Panc1 (cell line): ENCODE measurements at regions not wholly inside any gene's neighbourhood (a gene's known extent, or its start where the extent isn't known, plus 50 kb on each side); places are given as distances from the start of the nearest gene placed in this dataset.

ENCODE experiments used
- ATAC-seq: fragments of 200-7000 bp; cut with Tn5 transposase; 2 replicates; pipeline ENCODE4 v1.9.1; 2020; ENCODE audit warnings: mild to moderate bottlenecking, moderate library complexity
- BruUV-seq: library from RNA; stranded (reverse); fragments of 400-500 nt; replicated peaks from 2 replicates; lab custom pipeline; 2021; lab: Mats Ljungman, UMichigan
- CTCF ChIA-PET: fragments of 300-600 bp; sonication (Branson Sonifier 250); formaldehyde crosslinking; loops from one replicate; lab custom pipeline; 2022; ENCODE audit warnings: antibody characterized with exemption; lab: Charles Lee
- POLR2A ChIA-PET: fragments of 300-600 bp; sonication (Branson Sonifier 250); formaldehyde crosslinking; loops from one replicate; lab custom pipeline; 2022; ENCODE audit warnings: antibody characterized with exemption; lab: Charles Lee
- DNase-seq: peaks from one replicate; pipeline ENCODE4 v3.0.0-alpha.2; 2010; ENCODE audit warnings: low read depth, low spot score
- H3K27ac ChIP-seq: 2 replicates; pipeline ENCODE4 v1.5.1; 2011; ENCODE audit warnings: mild to moderate bottlenecking, low read length, inconsistent platforms
- H3K27me3 ChIP-seq: fragments of 200-500 bp; sonication (Bioruptor generic); 2 replicates; pipeline ENCODE4 v1.6.0; 2014; ENCODE audit warnings: low read length, inconsistent platforms; ENCODE audit not compliant: control insufficient read depth, insufficient read depth
- H3K36me3 ChIP-seq: fragments of 200-500 bp; sonication (Bioruptor generic); 2 replicates; pipeline ENCODE4 v1.5.1; 2014; ENCODE audit warnings: inconsistent platforms, mild to moderate bottlenecking, low read length, moderate library complexity; ENCODE audit not compliant: control insufficient read depth, insufficient read depth
- H3K4me1 ChIP-seq: 2 replicates; pipeline ENCODE4 v1.5.1; 2011; ENCODE audit warnings: inconsistent platforms, mild to moderate bottlenecking, low read length, moderate library complexity; ENCODE audit not compliant: control insufficient read depth, insufficient read depth
- H3K4me3 ChIP-seq, 2 experiments: 2 replicates each; pipeline ENCODE4 v1.5.1; 2011 to 2012; ENCODE audit warnings: low read depth in 2 of 2, low read length in 2 of 2, mild to moderate bottlenecking in 2 of 2, inconsistent platforms in 1 of 2, moderate library complexity in 1 of 2
- H3K9me3 ChIP-seq: fragments of 200-500 bp; sonication (Bioruptor generic); 2 replicates; pipeline ENCODE4 v1.5.1; 2014; ENCODE audit warnings: low read depth, mild to moderate bottlenecking, inconsistent platforms, low read length, moderate library complexity; ENCODE audit not compliant: control insufficient read depth, insufficient read depth
- POLR2AphosphoS5 ChIP-seq: IDR thresholded peaks from 2 replicates; pipeline ENCODE4 v1.6.1; 2012; ENCODE audit warnings: mild to moderate bottlenecking, low read depth, low read length, moderate library complexity
- SIN3A ChIP-seq: IDR thresholded peaks from 2 replicates; pipeline ENCODE4 v1.6.1; 2012; ENCODE audit warnings: low read depth, mild to moderate bottlenecking, low read length, moderate library complexity, borderline replicate concordance; ENCODE audit not compliant: insufficient read depth
- TCF7L2 ChIP-seq: IDR thresholded peaks from 2 replicates; pipeline ENCODE4 v1.6.1; 2011; ENCODE audit warnings: mild to moderate bottlenecking, low read depth, low read length, inconsistent platforms
- in situ Hi-C: cut with HindIII; loops from 2 replicates; pipeline ENCODE4 v1.10.0; 2016; ENCODE audit warnings: low sequenced_read_pairs, low pct_unique_long_range_greater_than_20kb
- intact Hi-C: fragments of 100-400 bp; cut with micrococcal nuclease; formaldehyde crosslinking; loops from one replicate; pipeline ENCODE4 v1.10.0; 2022; ENCODE audit not compliant: unreplicated experiment
- TF ChIP-seq, protein P1 (sequence below): fragments of 450-650 bp; IDR thresholded peaks from 2 replicates; pipeline ENCODE4 v1.5.1; 2017; ENCODE audit warnings: mild to moderate bottlenecking
- TF ChIP-seq, protein P2 (sequence below), 2 experiments: IDR thresholded peaks; 2 replicates each; pipeline ENCODE4 v1.6.1; 2011 to 2012; ENCODE audit warnings: low read depth in 2 of 2, control low read depth in 1 of 2, low read length in 1 of 2, mild to moderate bottlenecking in 1 of 2, moderate library complexity in 1 of 2; ENCODE audit not compliant: insufficient read depth in 1 of 2

DNA sequence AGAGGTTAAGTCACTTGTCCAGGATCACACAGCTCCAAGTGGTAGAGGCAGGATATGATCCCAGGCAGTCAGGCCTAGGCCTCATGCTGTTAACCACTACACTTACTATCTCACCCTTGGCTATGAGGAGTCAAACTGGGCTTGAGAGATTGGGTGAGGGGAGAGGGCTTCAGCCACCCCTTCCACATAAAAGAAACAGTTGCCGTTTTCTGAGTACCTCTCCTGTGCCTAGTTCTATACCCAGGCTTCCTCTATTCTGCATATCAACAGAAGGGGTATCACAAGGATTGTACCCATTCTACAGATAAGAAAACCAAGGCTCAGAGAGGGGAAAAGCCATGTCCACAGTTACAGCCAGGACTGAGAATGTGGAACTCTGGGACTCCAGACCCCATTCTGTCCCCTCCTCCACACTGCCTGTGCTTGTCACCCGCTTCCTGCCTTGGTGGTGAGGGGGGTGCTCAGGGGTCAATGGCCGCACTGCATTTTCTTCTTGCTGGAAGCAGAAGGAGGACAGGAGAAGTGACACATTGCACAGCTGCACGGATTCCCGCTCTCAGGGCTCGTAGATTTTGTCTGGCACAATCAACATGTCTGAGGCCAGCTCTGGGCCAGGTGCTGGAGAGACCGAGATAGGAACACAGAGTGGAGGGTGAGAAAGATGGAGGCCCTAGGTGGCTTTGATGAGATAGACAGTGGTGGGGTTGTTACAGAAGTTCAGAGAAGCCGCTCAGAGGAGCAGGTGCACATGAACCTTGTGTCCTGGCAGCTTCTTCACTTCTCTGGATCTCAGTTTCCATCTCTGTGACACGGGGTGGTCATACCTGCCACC lies 108.4 kb upstream of the PTPN1 start:
- ATAC-seq (no peak), DNase-seq (no peak)
- ChIA-PET CTCF (no interaction called here), POLR2A (no interaction called here)
- no peak overlapping the region for H3K27ac ChIP-seq
- in situ Hi-C loops (no loop called here), intact Hi-C loops (no loop called here)
- H3K36me3 ChIP-seq: no peaks in the 10 kb centered on the region
- peaks cover 17% of the 10 kb centered on the region for H3K4me1 ChIP-seq
- TF ChIP-seq, protein P1, sequence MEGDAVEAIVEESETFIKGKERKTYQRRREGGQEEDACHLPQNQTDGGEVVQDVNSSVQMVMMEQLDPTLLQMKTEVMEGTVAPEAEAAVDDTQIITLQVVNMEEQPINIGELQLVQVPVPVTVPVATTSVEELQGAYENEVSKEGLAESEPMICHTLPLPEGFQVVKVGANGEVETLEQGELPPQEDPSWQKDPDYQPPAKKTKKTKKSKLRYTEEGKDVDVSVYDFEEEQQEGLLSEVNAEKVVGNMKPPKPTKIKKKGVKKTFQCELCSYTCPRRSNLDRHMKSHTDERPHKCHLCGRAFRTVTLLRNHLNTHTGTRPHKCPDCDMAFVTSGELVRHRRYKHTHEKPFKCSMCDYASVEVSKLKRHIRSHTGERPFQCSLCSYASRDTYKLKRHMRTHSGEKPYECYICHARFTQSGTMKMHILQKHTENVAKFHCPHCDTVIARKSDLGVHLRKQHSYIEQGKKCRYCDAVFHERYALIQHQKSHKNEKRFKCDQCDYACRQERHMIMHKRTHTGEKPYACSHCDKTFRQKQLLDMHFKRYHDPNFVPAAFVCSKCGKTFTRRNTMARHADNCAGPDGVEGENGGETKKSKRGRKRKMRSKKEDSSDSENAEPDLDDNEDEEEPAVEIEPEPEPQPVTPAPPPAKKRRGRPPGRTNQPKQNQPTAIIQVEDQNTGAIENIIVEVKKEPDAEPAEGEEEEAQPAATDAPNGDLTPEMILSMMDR: no peak
- TF ChIP-seq TCF7L2 (no peak), POLR2AphosphoS5 (no peak), SIN3A (no peak)
- TF ChIP-seq, protein P2, sequence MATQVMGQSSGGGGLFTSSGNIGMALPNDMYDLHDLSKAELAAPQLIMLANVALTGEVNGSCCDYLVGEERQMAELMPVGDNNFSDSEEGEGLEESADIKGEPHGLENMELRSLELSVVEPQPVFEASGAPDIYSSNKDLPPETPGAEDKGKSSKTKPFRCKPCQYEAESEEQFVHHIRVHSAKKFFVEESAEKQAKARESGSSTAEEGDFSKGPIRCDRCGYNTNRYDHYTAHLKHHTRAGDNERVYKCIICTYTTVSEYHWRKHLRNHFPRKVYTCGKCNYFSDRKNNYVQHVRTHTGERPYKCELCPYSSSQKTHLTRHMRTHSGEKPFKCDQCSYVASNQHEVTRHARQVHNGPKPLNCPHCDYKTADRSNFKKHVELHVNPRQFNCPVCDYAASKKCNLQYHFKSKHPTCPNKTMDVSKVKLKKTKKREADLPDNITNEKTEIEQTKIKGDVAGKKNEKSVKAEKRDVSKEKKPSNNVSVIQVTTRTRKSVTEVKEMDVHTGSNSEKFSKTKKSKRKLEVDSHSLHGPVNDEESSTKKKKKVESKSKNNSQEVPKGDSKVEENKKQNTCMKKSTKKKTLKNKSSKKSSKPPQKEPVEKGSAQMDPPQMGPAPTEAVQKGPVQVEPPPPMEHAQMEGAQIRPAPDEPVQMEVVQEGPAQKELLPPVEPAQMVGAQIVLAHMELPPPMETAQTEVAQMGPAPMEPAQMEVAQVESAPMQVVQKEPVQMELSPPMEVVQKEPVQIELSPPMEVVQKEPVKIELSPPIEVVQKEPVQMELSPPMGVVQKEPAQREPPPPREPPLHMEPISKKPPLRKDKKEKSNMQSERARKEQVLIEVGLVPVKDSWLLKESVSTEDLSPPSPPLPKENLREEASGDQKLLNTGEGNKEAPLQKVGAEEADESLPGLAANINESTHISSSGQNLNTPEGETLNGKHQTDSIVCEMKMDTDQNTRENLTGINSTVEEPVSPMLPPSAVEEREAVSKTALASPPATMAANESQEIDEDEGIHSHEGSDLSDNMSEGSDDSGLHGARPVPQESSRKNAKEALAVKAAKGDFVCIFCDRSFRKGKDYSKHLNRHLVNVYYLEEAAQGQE (IDR thresholded peaks at IDR 0.05; ENCODE audit: insufficient read depth in 1 of 2, low read depth in 2 of 2, low read length in 1 of 2): no peak
- no TSS peak for BruUV-seq
- no peaks in the 10 kb centered on the region for H3K9me3 ChIP-seq
- no peak overlapping the region for H3K4me3 ChIP-seq
- no peaks in the 10 kb centered on the region for H3K27me3 ChIP-seq

DNA sequence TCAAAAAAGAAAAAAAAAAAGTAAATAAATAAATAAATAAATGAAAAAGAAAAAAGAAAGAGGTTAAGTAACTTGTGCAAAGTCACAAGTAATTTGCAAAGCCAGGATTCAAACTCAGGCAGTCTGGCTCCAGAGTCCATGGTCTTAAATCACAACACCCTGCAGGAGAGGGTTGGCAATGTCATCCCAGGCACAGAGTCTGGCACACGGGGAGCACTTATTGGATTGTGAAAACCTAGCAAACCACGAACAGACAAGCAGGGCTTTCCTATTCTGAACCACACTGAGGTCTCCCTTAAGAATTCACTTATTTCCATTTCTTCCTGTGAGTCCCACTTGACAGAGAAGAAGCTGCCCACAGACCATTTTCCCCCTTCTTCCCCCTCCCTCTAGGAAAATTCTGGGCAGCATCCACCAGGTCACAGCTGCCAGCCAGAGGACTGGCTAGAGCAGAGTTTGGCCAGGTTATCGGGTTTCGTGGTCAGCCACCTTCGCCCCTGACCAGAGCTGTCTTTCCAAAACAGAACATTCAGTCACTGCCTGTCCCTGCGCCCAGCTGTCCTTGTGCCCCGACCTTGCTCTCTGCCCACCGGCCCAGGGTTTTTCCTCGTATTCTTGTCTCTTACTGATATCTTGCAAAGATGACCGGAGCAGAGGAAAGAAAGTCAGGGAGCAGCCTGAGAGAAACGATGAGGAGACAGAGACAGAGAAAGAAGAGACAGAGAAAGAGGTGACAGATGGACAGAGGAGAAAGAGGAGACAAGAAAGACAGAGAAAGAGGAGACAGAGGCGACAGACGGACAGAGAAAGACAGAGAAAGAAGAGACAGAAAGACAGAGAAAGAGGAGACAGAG lies 106.4 kb upstream of the PTPN1 start:
- ATAC-seq: no peak
- CTCF ChIA-PET: no interaction called here
- intact Hi-C loops: no loop called here

More for the DNA sequence above, 106.4 kb upstream of the PTPN1 start:
- no peak for DNase-seq
- TF ChIP-seq, protein P2 (IDR thresholded peaks at IDR 0.05; ENCODE audit: insufficient read depth in 1 of 2, low read depth in 2 of 2, low read length in 1 of 2): no peak
- no peak for TF ChIP-seq SIN3A
- TF ChIP-seq TCF7L2: no peak
- Histone ChIP-seq H3K36me3 (no peaks in the 10 kb centered on the region), H3K9me3 (no peaks in the 10 kb centered on the region), H3K27ac (no peak overlapping the region), H3K4me1 (peaks cover 15% of the 10 kb centered on the region), H3K27me3 (no peaks in the 10 kb centered on the region), H3K4me3 (no peak overlapping the region)
- BruUV-seq: no TSS peak
- in situ Hi-C loops: no loop called here
- POLR2A ChIA-PET: no interaction called here
